Left colon (tissue), 2 donors: ENCODE measurements at regions not wholly inside any gene's neighbourhood (a gene's known extent, or its start where the extent isn't known, plus 50 kb on each side); places are given as distances from the start of the nearest gene placed in this dataset.

ENCODE experiments used
- ATAC-seq: fragments of 200-7000 bp; cut with Tn5 transposase; one replicate; pipeline ENCODE4 v1.9.1; 2020; ENCODE audit warnings: mild to moderate bottlenecking, moderate library complexity
- DNase-seq, 2 donors: peaks; one replicate each; pipeline ENCODE4 v3.0.0-alpha.2; 2020
- intact Hi-C, 2 donors: fragments of 100-400 bp; cut with DNase I in 1 of 2; cut with micrococcal nuclease in 1 of 2; formaldehyde crosslinking; loops; one replicate each; pipeline versions ENCODE4 v1.11.2 to v1.14.0; 2022; cut with DNase I, micrococcal nuclease
- donor health status: DM: no; HTN: no; CAD: no.
- donor health status: DM: yes; HTN: yes; CAD: no.

DNA sequence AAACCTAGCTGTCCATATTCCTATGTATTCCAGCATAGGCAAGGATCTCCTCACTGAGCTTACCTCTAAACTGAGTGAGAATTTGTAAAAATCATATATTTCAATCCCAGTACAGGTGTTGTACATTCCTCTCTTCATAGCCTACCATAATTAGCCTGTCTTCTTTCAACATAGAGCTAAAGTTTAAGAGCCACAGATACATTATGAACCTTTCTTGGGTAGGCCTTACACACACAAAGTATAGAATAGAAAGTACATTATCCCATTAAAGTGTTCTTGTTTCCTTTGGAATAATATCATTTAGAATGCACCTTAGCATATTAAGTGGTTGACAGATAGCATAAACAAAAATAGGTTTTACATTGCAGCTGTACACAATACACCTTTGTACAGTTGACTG is 282.1 kb upstream of the TMEM161B start:
- DNase-seq (no peak), ATAC-seq (no peak)
- intact Hi-C loops: no loop called here

DNA sequence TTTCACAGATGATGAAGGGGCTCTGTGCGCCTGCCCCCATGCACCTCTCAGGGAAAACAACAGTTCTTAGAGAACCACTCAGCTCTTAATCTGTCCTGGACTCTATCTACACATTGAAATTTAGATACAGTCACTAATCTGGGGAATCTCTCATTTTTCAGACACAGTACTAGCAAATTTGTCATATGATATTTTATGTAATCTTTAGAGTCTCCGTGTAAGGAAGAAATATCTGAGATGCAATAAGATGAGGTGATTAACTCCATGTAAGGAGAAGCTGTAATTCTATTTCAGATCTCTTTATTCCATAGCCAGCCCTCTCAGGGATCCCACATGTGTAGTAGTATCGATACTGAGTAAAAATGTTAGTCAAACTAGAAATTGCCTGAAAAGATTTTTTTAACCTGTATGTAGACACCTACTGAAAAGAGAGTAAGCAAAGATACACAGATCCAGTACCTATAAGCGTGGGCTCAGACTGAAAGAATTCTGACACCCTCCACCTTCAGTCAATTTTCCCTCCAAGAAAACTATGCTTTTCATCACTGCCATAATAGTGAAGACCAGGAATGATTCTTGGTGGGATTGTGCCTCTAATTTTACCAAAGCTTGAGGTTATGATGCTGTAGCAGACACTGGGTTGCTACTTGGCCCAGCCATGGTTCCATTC is 279.6 kb upstream of the TMEM161B start:
- ATAC-seq (no peak), DNase-seq (no peak)
- intact Hi-C loops: no loop called here

DNA sequence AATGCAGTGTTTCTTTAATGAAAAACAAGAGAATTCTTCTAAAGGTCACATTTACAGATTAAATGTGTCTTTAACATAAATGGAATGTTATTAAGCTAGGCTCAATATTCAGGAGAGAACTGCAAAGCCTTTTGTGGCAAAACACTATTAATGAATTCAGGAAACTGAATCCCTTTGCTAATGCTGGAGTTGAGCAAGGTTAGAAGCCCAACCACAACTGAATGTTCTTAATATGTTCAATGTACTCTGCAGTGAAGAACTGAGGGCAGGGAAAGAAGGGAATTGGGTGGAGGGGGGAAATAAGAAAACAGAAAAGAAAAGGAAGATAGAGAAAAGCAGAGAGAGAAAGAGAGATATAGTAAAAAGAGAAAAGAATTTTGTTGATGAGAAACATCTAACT is 276.7 kb upstream of the TMEM161B start:
- ATAC-seq (no peak), DNase-seq (no peak)
- intact Hi-C loops: no loop called here

DNA sequence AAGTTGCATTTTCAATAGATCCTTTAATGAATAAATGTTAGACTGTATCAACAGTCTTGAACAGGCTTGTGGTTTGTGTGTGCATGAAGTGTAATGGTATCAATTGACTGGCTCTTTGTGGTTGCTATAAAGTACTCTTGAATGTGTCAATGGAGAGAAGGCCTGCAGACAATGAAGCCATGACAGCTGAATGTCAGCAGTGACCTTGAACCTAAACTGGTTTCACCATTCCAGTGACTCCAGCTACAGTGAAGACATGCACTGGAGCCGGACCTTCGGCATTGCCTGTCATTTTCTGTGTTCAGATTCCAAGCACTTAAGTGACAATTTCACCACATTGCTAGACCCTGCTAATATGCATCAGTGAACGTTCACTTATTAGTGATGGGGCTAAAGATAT is 276.0 kb upstream of the TMEM161B start:
- intact Hi-C loops: no loop called here
- DNase-seq (no peak), ATAC-seq (no peak)

DNA sequence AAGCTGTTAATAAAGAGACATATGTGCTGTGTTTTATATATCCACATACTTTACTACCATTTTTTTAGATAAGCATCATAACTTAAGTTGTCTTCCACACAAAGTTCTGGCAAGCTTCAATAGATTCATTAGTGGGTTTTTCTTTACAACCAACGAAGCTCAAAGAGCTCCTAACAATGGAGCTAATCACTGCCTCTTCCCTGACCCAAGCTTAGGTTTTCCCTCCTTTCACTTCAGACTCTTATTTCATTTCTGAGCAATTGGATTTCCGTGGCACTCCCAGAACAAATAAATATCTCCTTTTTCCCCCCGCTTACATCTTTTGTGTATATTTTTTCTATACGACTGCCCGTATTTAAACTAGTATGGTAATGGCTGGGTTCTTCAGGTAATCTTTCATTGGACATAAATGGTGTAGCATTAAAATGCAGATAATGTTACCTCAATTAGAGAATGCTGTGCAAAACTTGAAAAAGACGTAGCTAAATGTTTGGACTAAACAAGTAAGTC is 275.5 kb upstream of the TMEM161B start:
- intact Hi-C loops: no loop called here
- ATAC-seq: no peak
- no peak for DNase-seq

DNA sequence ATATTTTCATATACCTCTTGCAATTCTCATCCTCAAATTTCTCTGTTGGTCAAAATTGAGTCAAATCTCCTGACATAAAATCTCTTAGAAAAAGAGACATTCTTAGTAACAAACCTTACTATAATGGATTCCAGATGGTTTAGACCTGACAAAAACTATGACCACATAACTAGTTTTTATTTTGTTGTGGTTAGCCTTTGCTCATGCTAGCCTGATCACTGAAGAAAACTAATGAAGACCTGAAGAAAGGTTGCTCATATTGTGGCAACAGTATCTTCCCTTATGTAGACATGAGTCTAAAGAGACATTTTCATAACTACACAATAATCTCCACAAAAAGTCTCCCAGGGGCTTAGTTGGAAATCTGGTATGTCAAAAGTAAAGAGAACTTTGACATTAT is 274.1 kb upstream of the TMEM161B start:
- intact Hi-C loops: no loop called here
- no peak for ATAC-seq
- DNase-seq: no peak

DNA sequence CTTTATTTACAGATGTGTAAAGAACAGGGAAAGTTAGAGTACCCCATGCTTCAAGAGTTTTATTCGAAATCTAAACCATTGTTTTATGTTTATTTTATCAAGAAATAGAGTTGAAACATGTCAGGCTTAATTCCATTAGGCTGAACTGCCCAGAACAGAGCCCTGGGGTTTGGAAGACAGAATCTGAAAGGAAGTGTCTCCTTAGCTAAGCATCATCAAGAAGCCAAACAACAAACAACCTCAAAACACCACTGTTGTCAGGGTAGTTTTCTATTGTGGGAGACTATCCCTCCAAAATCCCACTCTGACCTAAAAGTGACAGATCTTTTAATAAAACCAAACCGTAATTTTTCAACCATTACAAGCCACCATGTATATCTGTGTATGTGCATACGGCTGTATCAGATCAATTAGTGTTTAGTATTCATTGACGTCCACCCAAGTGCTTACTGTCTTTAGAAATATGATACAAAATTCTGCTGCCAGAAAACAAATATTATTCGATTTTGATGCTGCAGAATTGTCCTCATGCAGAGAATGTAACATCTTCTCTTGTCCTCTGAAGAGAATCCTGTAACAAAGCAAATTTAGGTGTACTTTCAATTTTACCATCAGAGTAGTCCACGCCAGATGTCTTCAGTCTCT is 271.9 kb upstream of the TMEM161B start:
- DNase-seq (no peak), ATAC-seq (no peak)
- intact Hi-C loops: no loop called here

DNA sequence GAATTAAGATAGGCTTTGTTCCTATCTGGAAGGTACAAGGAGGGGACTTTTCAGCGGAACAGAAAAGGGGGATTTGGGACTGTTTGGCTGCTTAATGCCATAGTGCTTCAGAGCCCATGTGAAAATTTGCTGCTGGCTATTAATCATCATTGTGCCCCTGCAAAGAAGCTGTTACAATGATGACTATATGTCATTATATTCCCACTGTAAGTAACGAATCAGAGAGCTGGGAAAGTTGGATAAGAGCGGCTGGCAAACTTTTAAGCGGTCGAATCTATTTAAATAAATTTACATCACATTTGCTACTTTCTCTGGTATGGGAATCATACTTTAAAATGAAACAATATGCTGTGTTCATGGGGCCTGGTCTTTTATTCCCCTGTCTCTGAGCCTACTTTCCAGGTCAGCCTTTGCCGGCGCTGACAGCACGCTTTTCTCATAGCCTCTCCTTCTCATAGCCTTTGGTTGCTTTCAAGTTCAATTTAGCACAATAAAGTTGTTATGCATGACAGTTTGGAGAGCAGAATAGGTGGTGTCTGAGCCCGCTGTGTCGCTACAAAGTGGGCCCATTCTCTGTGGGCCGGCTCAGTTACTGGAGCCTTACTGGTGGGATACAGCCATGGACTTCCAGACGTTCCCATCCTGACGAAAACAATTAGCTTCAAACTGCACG is 271.2 kb upstream of the TMEM161B start:
- ATAC-seq: no peak
- intact Hi-C loops: no loop called here
- DNase-seq: no peak

DNA sequence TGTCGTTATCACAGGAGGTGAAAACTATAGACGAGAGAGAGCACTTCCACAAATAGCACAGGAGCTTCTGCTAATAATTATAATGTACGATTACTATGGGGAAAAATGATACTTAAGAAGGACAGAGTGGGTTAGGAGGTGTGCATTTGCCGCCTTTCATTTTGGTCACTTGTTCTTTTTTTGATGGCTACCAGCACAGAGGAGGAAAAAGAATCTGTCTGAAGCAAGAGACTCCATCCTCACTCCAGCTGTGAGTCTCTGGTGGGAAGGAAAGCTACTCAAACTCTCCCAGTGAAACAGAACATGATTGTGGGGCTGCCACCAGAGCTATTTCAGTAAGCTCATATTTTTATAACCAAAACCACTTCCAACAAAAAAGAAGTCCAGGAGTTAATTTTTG is 270.4 kb upstream of the TMEM161B start:
- ATAC-seq (no peak), DNase-seq (no peak)
- intact Hi-C loops: no loop called here

DNA sequence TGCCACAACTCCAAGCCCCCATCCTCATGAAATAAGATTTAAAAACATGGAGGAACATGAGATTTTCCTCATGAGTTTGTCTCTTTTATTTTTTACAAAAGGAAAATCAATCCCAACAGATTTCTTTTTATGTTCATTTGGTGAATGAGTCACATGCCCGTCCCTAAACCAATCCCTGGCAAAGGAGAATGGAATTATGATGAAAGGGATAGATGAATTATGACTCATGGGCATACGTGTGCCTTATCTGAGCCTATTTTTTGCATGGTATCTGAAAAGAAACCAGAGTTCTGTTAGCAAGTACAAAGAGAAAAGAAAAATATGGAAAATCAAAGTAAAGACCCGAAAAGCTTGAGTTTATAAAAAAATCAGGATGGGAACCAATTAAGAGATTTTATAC is 267.5 kb upstream of the TMEM161B start:
- ATAC-seq: no peak
- intact Hi-C loops: no loop called here

DNA sequence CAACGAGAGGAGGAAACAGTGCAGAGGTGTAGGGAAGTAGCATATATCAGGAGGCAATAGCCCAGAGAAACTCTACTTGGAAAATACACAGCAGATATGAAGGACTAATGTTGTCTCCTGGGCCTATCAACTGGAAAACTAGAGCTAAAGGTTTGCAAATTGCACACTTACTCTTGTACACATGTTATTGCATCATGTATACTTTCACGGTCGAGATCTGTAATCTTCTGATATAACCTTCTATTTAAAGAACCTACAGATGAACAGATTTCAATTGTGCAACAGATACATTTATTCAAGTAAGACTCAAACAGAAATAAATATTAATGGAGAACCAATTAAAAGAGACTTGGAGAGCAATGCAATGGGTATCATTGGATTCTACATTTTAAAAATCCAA is 256.3 kb upstream of the TMEM161B start:
- no peak for ATAC-seq
- no peak for DNase-seq
- intact Hi-C loops: no loop called here

More for the DNA sequence above, 267.5 kb upstream of the TMEM161B start:
- DNase-seq: no peak

DNA sequence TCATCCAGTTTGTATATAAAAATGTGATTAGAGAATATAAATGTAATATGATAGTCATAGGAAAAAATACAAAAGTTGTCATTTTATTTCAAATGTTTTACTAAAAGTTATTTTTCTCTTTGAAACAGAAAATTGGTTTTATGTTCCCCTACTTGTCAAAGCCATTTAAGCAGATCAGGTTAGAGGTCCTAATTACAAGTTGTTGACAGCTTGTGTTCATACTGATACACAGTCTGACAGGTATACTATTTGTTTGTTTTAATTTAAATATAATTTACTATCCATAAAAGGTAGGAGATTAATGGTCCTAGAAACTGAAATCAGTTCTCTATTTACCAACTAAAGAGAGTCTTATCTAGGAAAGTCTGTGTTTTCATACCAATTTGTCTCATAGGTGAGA is 250.4 kb upstream of the TMEM161B start:
- ATAC-seq (no peak), DNase-seq (no peak)
- intact Hi-C loops: no loop called here

DNA sequence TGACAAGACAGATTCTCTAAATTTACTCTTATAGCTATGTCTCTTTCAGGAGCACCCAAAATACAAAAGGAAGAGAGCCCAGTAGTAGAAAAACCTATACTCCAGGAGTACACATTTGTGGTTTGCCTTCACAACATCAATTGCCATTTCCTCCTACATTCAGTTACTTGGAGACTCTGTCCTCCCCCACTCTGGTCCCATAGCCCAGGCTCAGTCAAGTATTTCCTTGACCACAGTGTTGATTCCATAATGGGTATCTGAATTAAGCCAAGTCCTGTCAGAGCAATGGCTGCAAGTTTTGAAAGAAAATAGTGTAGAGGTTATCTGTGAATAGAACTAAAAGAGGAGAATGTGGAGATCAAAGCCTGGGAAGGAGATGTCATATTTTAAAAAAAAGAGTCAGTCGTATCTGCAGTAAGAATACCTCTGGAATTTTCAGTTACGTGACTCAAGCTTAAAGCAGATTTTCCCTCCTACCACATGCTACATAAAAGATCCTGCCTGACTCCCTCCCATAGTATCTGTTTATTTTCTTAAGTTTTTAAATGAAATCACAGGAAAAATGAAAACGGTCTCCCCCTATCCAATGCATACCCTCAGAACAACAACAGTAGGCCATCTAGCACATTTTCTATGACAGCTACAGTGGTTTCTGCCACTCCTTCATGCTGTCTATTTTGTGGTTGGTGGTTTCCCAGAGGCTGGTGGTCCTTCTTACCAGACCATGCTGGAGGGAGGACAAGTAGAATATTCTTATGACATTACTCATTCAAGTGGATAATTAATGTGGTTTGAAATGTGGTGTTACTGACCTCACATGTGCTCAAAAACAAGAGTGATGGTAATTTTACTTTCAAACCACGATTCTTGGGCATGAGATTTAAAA is 249.7 kb upstream of the TMEM161B start:
- ATAC-seq (no peak), DNase-seq (no peak)
- intact Hi-C loops: no loop called here

DNA sequence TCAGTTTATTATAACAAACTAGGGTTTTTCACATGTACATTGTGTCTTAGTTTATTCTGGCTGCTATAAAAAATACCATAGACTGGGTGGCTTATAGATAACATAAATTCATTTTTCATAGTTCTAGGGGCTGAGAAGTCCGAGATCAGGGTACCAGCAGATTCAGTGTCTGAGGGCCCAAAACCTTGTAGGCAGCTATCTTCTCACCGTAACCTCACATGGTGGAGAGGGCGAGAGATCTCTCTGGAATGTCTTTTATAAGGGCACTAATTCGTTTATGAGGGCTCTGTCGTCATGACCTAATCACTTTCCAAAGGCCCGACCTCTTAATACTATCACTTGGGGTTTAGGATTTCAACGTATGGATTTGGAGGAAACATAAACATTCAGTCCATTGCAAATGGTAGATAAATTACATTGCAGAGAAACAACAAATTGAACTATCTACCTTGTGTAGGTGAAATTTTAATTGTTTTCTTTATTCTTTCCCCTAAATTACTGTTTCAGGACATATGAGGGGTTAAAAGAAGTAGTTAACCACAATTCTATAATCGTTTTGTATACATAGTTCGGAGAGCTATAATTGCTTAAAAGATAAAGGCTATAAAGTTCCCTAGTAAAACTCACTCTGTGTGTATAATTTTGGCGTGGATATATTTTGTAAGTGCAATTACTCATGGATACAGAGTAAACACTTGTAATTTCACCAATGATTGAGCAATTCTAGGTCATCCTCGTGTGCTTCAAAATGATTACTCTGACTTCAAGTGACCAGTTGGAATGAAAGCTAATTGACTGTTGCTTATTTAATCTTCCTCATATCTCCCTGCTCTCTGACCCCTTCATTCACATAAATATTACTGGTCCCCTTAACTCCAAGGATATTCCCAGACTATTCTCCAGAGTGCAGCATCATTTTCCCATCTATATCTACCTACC is 247.5 kb upstream of the TMEM161B start:
- intact Hi-C loops: no loop called here
- DNase-seq: no peak
- peak; percentile 76 for ATAC-seq

DNA sequence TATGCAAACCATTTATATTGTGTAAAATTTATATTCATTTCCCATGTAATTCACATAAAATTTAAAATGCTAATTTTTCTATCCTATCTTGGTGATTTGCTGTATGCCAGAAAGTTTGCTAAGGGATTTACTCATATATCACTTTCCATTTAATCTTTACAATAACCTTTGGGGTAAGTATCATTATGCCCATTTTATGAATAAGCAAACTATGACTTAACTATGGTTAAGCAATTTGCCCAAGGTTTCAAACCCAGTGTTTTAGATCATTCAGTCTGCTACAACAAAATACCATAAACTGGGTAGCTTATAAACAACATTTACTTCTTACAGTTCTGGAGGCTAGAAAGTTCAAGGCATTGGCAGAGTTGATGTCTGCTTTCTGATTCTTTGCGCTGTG is 246.4 kb upstream of the TMEM161B start:
- intact Hi-C loops: no loop called here
- ATAC-seq (no peak), DNase-seq (no peak)

DNA sequence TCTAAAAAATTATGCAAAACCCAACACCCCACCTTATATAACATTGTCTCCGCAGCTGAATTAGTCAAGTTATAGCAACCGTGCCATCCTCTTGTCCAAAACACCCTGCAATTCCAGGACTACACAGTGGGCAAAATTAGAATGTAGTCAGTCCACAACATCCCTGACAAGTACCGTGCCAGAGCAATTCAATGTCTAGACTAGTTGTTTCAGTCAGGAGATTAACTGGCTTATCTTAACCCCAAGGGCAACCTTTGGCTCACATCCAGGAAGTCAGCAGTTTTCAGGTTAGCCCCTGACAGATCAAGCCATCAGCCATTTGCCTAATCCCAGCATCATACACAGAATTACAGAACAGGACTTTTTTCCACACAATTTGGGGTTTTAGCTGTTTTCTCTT is 240.8 kb upstream of the TMEM161B start:
- no peak for DNase-seq
- intact Hi-C loops: no loop called here
- ATAC-seq: no peak

DNA sequence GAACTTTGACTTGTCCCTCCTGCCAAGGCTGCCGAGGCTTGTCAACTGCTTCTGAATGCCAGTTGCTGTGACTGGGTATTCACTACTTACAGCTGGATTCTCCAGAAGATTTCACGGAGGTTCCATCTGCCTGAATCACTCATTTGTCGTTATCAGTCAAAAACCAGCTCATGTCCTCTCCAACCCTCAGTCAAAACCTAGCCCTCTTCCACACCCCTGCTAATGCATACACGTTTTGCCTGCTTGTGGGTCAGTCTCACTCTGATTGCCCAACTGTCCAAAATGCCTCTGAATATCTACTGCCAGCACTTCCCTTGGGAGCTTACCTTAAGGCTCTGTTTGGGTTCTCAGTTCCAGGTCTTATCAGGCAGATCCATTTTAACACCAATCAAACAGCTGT is 238.6 kb upstream of the TMEM161B start:
- no peak for ATAC-seq
- DNase-seq: no peak
- intact Hi-C loops: no loop called here

DNA sequence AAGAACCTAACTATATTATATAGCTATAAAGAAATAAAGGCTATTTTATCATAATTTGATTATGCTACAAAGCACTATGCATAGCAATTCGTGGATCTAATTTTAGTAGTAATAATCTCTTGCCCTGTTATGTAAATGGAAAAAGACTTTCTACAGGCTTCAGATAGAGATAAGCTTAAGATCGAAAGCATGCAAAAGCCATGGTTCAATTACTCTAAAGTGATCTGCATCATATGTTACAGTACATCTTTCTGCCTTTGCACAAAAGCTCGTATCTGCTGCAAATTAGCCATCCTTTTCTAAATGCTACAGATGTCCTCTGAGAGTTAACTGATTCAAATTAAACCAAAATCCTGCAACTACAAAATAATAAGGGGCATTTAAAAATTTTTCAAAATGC is 234.8 kb upstream of the TMEM161B start:
- DNase-seq (no peak), ATAC-seq (no peak)
- intact Hi-C loops: no loop called here

DNA sequence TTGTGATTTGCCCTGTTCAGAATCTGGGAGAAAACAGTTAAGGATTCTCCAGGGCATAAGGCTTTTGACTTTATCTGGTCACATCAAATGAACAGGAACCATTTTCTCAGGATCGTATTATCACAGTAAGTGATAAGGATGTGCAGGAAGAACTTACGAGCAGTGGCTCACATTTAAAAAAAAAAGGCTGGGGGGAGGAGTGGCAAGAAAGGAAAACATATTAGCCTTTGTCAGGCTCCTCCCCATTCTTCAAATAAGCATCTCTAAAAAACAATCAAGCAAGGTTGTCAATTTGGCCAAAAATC is 234.3 kb upstream of the TMEM161B start:
- ATAC-seq: no peak
- intact Hi-C loops: no loop called here
- DNase-seq: no peak
